HEK293 (cell line): ENCODE measurements at regions not wholly inside any gene's neighbourhood (a gene's known extent, or its start where the extent isn't known, plus 50 kb on each side); places are given as distances from the start of the nearest gene placed in this dataset.

Source experiments
- CTCF ChIA-PET: fragments of 350-600 bp; formaldehyde crosslinking; extraction: SDS; loops from one replicate; lab custom pipeline; 2021; ENCODE audit warnings: antibody characterized with exemption; lab: Yijun Ruan, JAX
- POLR2A ChIA-PET: fragments of 300-600 bp; formaldehyde crosslinking; extraction: SDS; loops from one replicate; lab custom pipeline; 2020; ENCODE audit warnings: antibody characterized with exemption, inconsistent platforms; lab: Yijun Ruan, JAX
- H3K27ac ChIP-seq: fragments of 200-500 bp; sonication (Bioruptor generic); 2 replicates; pipeline ENCODE4 v1.5.1; 2014; ENCODE audit warnings: low read depth, low read length, control low read depth, inconsistent platforms; ENCODE audit errors: extremely low read depth
- H3K36me3 ChIP-seq, 2 experiments: fragments of 200-500 bp in 1 of 2; sonication (Bioruptor generic) in 1 of 2; 1 replicate in 1 of 2; 2 replicates in 1 of 2; pipeline ENCODE4 v1.5.1; 2014 to 2017; ENCODE audit warnings: inconsistent platforms in 2 of 2, low read length in 2 of 2; ENCODE audit not compliant: control insufficient read depth in 2 of 2, insufficient read depth in 1 of 2
- H3K4me1 ChIP-seq: fragments of 200-500 bp; sonication (Bioruptor generic); 2 replicates; pipeline ENCODE4 v1.5.1; 2014; ENCODE audit warnings: mild to moderate bottlenecking, low read length, inconsistent platforms; ENCODE audit not compliant: control insufficient read depth, insufficient read depth
- H3K4me3 ChIP-seq: 2 replicates; pipeline ENCODE4 v1.5.1; 2011; ENCODE audit warnings: low read depth, mild to moderate bottlenecking, control low read depth, low read length, moderate library complexity
- H3K9me3 ChIP-seq: fragments of 200-500 bp; sonication (Bioruptor generic); 2 replicates; pipeline ENCODE4 v1.5.1; 2014; ENCODE audit warnings: low read depth, low read length, inconsistent platforms; ENCODE audit not compliant: control insufficient read depth, insufficient read depth
- ZBTB10 ChIP-seq: fragments of 450-650 bp; formaldehyde crosslinking; IDR thresholded peaks from 2 replicates; pipeline ENCODE4 v1.5.1; 2016; ENCODE audit warnings: missing biosample characterization, missing genetic modification characterization
- ZBTB48 ChIP-seq: fragments of 450-650 bp; formaldehyde crosslinking; IDR thresholded peaks from 2 replicates; pipeline ENCODE4 v1.5.1; 2016; ENCODE audit warnings: missing biosample characterization, missing genetic modification characterization
- ZBTB7A ChIP-seq: fragments of 450-650 bp; formaldehyde crosslinking; IDR thresholded peaks from 2 replicates; pipeline ENCODE4 v1.5.1; 2016; ENCODE audit warnings: low read depth, missing biosample characterization, missing genetic modification characterization
- ZNF239 ChIP-seq: fragments of 450-650 bp; formaldehyde crosslinking; IDR thresholded peaks from 2 replicates; pipeline ENCODE4 v1.5.1; 2016; ENCODE audit warnings: missing biosample characterization, missing genetic modification characterization
- ZNF248 ChIP-seq: fragments of 450-650 bp; formaldehyde crosslinking; IDR thresholded peaks from 2 replicates; pipeline ENCODE4 v1.5.1; 2017; ENCODE audit warnings: missing biosample characterization, missing genetic modification characterization
- ZNF335 ChIP-seq: fragments of 450-650 bp; formaldehyde crosslinking; conservative IDR thresholded peaks from 2 replicates; pipeline ENCODE4 v1.5.1; 2016; ENCODE audit warnings: missing biosample characterization, missing genetic modification characterization
- ZNF488 ChIP-seq: fragments of 450-650 bp; formaldehyde crosslinking; IDR thresholded peaks from 2 replicates; pipeline ENCODE4 v1.5.1; 2016; ENCODE audit warnings: missing biosample characterization, missing genetic modification characterization
- ZNF521 ChIP-seq: fragments of 450-650 bp; formaldehyde crosslinking; IDR thresholded peaks from 2 replicates; pipeline ENCODE4 v1.5.1; 2017; ENCODE audit warnings: missing biosample characterization, mild to moderate bottlenecking, missing genetic modification characterization
- ZNF596 ChIP-seq: fragments of 450-650 bp; IDR thresholded peaks from 2 replicates; pipeline ENCODE4 v1.5.0; 2018; ENCODE audit warnings: missing biosample characterization, mild to moderate bottlenecking, missing genetic modification characterization, moderate library complexity
- ZNF626 ChIP-seq: fragments of 450-650 bp; sonication (Bioruptor Pico); formaldehyde crosslinking; IDR thresholded peaks from 2 replicates; pipeline ENCODE4 v1.5.1; 2018; ENCODE audit warnings: missing biosample characterization, missing genetic modification characterization, inconsistent platforms
- ZNF837 ChIP-seq: fragments of 450-650 bp; formaldehyde crosslinking; IDR thresholded peaks from 2 replicates; pipeline ENCODE4 v1.5.1; 2016; ENCODE audit warnings: missing biosample characterization, missing genetic modification characterization
- ZSCAN16 ChIP-seq: fragments of 450-650 bp; formaldehyde crosslinking; IDR thresholded peaks from 2 replicates; pipeline ENCODE4 v1.5.1; 2016; ENCODE audit warnings: missing biosample characterization, missing genetic modification characterization
- TF ChIP-seq, protein P1 (sequence below): fragments of 450-650 bp; formaldehyde crosslinking; IDR thresholded peaks from 2 replicates; pipeline ENCODE4 v1.5.1; 2016; ENCODE audit warnings: missing biosample characterization, missing genetic modification characterization, low read depth

- ChIA-PET POLR2A (interaction anchor here (0.7 kb wide), 1 partner anchor 287 kb away, joined by 3 read pairs; the partner anchor contains the start of gene VRK2), CTCF (interaction anchor here (0.6 to 2.2 kb wide), 9 partner anchors 11 to 893 kb away, joined by 3 to 7 read pairs (median 4); no protein-coding TSS in a partner anchor)
- no peaks in the 10 kb centered on the region for H3K9me3 ChIP-seq
- TF ChIP-seq ZBTB10 (no peak), ZBTB48 (tag by site-specific recombination) (no peak), ZNF837 (tag by site-specific recombination) (no peak)
- TF ChIP-seq, all 188 proteins: peak for 0
- no peak overlapping the region for H3K27ac ChIP-seq
- H3K4me1 ChIP-seq, result peaks cover 13% of the 10 kb centered on the region; the same call in 1 of the 2 replicates
- no peak overlapping the region for H3K4me3 ChIP-seq
- no peaks in the 10 kb centered on the region for H3K36me3 ChIP-seq
Observed at GRCh38 chr2:57760381-57760801, 286.2 kb upstream of the VRK2 start.

GRCh38 chr2:57776916-57777315, 269.7 kb upstream of the VRK2 start:
- TF ChIP-seq ZNF521 (tag by site-specific recombination) (no peak), ZNF837 (tag by site-specific recombination) (no peak), ZNF626 (tag by site-specific recombination) (no peak), ZNF488 (tag by site-specific recombination) (no peak), ZNF248 (tag by site-specific recombination) (no peak)
- TF ChIP-seq, protein P1, sequence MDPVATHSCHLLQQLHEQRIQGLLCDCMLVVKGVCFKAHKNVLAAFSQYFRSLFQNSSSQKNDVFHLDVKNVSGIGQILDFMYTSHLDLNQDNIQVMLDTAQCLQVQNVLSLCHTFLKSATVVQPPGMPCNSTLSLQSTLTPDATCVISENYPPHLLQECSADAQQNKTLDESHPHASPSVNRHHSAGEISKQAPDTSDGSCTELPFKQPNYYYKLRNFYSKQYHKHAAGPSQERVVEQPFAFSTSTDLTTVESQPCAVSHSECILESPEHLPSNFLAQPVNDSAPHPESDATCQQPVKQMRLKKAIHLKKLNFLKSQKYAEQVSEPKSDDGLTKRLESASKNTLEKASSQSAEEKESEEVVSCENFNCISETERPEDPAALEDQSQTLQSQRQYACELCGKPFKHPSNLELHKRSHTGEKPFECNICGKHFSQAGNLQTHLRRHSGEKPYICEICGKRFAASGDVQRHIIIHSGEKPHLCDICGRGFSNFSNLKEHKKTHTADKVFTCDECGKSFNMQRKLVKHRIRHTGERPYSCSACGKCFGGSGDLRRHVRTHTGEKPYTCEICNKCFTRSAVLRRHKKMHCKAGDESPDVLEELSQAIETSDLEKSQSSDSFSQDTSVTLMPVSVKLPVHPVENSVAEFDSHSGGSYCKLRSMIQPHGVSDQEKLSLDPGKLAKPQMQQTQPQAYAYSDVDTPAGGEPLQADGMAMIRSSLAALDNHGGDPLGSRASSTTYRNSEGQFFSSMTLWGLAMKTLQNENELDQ (tag by site-specific recombination), result no peak
- Histone ChIP-seq H3K9me3 (no peaks in the 10 kb centered on the region), H3K36me3 (no peaks in the 10 kb centered on the region), H3K4me1 (no peaks in the 10 kb centered on the region), H3K27ac (no peak overlapping the region), H3K4me3 (no peak overlapping the region)
- CTCF ChIA-PET, result no interaction called here
- POLR2A ChIA-PET, result no interaction called here

GRCh38 chr2:57782587-57782986, 264.0 kb upstream of the VRK2 start:
- Histone ChIP-seq H3K4me3 (no peak overlapping the region), H3K4me1 (no peaks in the 10 kb centered on the region), H3K9me3 (no peaks in the 10 kb centered on the region), H3K36me3 (no peaks in the 10 kb centered on the region), H3K27ac (no peak overlapping the region)
- TF ChIP-seq ZNF596 (tag by site-specific recombination) (no peak), ZNF335 (tag by site-specific recombination) (no peak), ZSCAN16 (tag by site-specific recombination) (no peak), ZBTB7A (no peak), ZNF239 (tag by site-specific recombination) (no peak)
- ChIA-PET POLR2A (no interaction called here), CTCF (no interaction called here)
